Endothelial cell of umbilical vein (primary cell): ENCODE measurements at regions not wholly inside any gene's neighbourhood (a gene's known extent, or its start where the extent isn't known, plus 50 kb on each side); places are given as distances from the start of the nearest gene placed in this dataset.

Source experiments
- CTCF ChIP-seq, 2 donors: IDR thresholded peaks; 1 replicate in 1 of 2; 2 replicates in 1 of 2; pipeline ENCODE4 v1.5.1; 2011; ENCODE audit warnings: low read length in 2 of 2, mild to moderate bottlenecking in 2 of 2, moderate library complexity in 2 of 2, control low read depth in 1 of 2, inconsistent platforms in 1 of 2, low read depth in 1 of 2; ENCODE audit not compliant: insufficient read depth in 1 of 2; ENCODE audit errors: extremely low read depth in 1 of 2
- FOS ChIP-seq: IDR thresholded peaks from 2 replicates; pipeline ENCODE4 v1.6.1; 2011; ENCODE audit warnings: mild to moderate bottlenecking, low read length, moderate library complexity, borderline replicate concordance; ENCODE audit not compliant: insufficient read depth
- POLR2A ChIP-seq: IDR thresholded peaks from 2 replicates; pipeline ENCODE4 v1.6.1; 2012; ENCODE audit warnings: low read depth, mild to moderate bottlenecking, control low read depth, low read length
- POLR2AphosphoS5 ChIP-seq: IDR thresholded peaks from 2 replicates; pipeline ENCODE4 v1.6.1; 2012; ENCODE audit warnings: low read depth, mild to moderate bottlenecking, control low read depth, low read length, moderate library complexity; ENCODE audit not compliant: insufficient read depth

GRCh38 chr4:104188301-104188700 is 306.4 kb downstream of the CXXC4 start:
- TF ChIP-seq CTCF (IDR thresholded peaks at IDR 0.05; ENCODE audit: extremely low read depth in 1 of 2, insufficient read depth in 1 of 2, low read depth in 1 of 2, low read length in 2 of 2) (no peak), POLR2AphosphoS5 (no peak), FOS (no peak), POLR2A (no peak)
